Brain microvascular endothelial cell (primary cell): ENCODE measurements at regions not wholly inside any gene's neighbourhood (a gene's known extent, or its start where the extent isn't known, plus 50 kb on each side); places are given as distances from the start of the nearest gene placed in this dataset.

Experiments
- DNase-seq: peaks from one replicate; pipeline ENCODE4 v3.0.0-alpha.2; 2020
- H3K27ac ChIP-seq: fragments of 250-450 bp; sonication (Bioruptor Pico); 2 replicates; pipeline ENCODE4 v1.5.1; 2020; ENCODE audit warnings: mild to moderate bottlenecking, moderate library complexity
- H3K27me3 ChIP-seq: fragments of 250-450 bp; sonication (Bioruptor Pico); replicated peaks from 2 replicates; pipeline ENCODE4 v1.5.1; 2020; ENCODE audit warnings: mild to moderate bottlenecking
- H3K36me3 ChIP-seq: fragments of 250-450 bp; sonication (Bioruptor Pico); replicated peaks from 2 replicates; pipeline ENCODE4 v1.5.1; 2020; ENCODE audit warnings: mild to moderate bottlenecking
- H3K4me3 ChIP-seq: 2 replicates; pipeline ENCODE4 v1.5.1; 2011; ENCODE audit warnings: low read depth, mild to moderate bottlenecking, control low read depth, low read length, moderate library complexity
- CTCF ChIP-seq: IDR thresholded peaks from 2 replicates; pipeline ENCODE4 v1.5.1; 2011; ENCODE audit warnings: low read depth, mild to moderate bottlenecking, moderate library complexity, low read length, control low read depth, inconsistent platforms; ENCODE audit errors: missing control alignments
- in situ Hi-C: cut with HindIII; loops from 2 replicates; pipeline ENCODE4 v1.10.0; 2017; ENCODE audit warnings: low sequenced_read_pairs, low pct_ligation_motif_present

- Histone ChIP-seq H3K27ac (no peak overlapping the region), H3K4me3 (no peak overlapping the region), H3K36me3 (no peaks in the 10 kb centered on the region), H3K27me3 (no peaks in the 10 kb centered on the region)
- in situ Hi-C loops = loop anchor here (25.0 kb wide), 1 partner anchor 519 kb away; no protein-coding TSS in a partner anchor
- DNase-seq = no peak
- TF ChIP-seq CTCF = no peak
Measured at GRCh38 chr3:178443634-178444033, 92.6 kb upstream of the KCNMB2 start.

- no peaks in the 10 kb centered on the region for H3K36me3 ChIP-seq
- H3K27ac ChIP-seq = no peak overlapping the region
- in situ Hi-C loops = loop anchor here (25.0 kb wide), 1 partner anchor 517 kb away; no protein-coding TSS in a partner anchor
- TF ChIP-seq CTCF = no peak
- no peaks in the 10 kb centered on the region for H3K27me3 ChIP-seq
- H3K4me3 ChIP-seq = no peak overlapping the region
- DNase-seq = no peak
Measured at GRCh38 chr3:178445139-178445538, 91.1 kb upstream of the KCNMB2 start.

- no peak for DNase-seq
- in situ Hi-C loops = loop anchor here (25.0 kb wide), 1 partner anchor 516 kb away; no protein-coding TSS in a partner anchor
Measured at GRCh38 chr3:178446059-178446458, 90.2 kb upstream of the KCNMB2 start.

DNA sequence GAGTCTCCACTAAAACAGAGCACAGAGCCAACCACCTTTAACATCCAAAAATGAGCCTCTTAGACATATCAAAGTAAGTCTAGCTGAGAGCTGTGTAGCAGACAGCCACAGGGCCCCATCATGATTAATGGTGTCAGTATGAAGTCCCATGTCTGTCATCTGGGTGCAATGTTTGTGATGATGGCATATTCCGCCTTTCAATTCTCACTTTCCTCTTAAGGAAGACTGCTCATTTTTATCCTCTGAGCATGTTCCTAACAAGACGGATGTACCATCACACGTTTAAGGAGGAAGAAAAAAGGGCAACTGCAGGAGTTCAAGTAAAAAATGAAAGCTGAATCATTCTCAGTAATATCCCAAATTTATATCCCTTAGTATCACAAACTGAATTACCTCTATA lies 85.8 kb upstream of the KCNMB2 start:
- TF ChIP-seq CTCF = no peak
- H3K27ac ChIP-seq = no peak overlapping the region
- in situ Hi-C loops = no loop called here
- no peaks in the 10 kb centered on the region for H3K36me3 ChIP-seq
- no peak for DNase-seq
- no peak overlapping the region for H3K4me3 ChIP-seq
- no peaks in the 10 kb centered on the region for H3K27me3 ChIP-seq

More at GRCh38 chr3:178446059-178446458, 90.2 kb upstream of the KCNMB2 start:
- no peaks in the 10 kb centered on the region for H3K36me3 ChIP-seq
- no peaks in the 10 kb centered on the region for H3K27me3 ChIP-seq
- no peak overlapping the region for H3K4me3 ChIP-seq
- no peak overlapping the region for H3K27ac ChIP-seq
- no peak for TF ChIP-seq CTCF

DNA sequence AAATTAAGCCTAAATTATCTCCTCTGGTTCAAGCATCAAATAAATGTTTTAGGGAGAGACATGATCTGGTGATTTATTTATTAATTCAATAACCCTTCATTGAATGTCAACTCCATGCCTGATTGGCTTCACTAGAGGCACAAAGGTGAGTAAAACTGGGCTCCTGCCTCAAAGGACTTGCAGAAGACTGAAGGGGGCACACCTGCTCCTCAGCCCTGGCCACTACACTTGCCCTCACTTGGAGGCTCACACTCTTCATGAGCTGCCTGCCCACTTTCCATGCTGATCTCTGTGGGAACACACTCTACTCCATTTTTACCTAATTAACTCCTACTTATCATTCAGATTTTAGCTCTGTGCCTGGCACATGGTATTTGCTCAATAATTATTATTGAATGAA lies 84.4 kb upstream of the KCNMB2 start:
- H3K4me3 ChIP-seq = no peak overlapping the region
- H3K27me3 ChIP-seq = no peaks in the 10 kb centered on the region
- no peak overlapping the region for H3K27ac ChIP-seq
- no peak for DNase-seq
- no peak for TF ChIP-seq CTCF
- H3K36me3 ChIP-seq = no peaks in the 10 kb centered on the region
- in situ Hi-C loops = no loop called here

- in situ Hi-C loops = no loop called here
- Histone ChIP-seq H3K27me3 (no peaks in the 10 kb centered on the region), H3K4me3 (no peak overlapping the region), H3K36me3 (no peaks in the 10 kb centered on the region), H3K27ac (peak overlapping the region; percentile 27)
- TF ChIP-seq CTCF = no peak
- DNase-seq = peak; percentile 80
Measured at GRCh38 chr3:178454726-178455125, 81.5 kb upstream of the KCNMB2 start.
